Esophagus squamous epithelium (tissue), 4 donors: ENCODE measurements at regions not wholly inside any gene's neighbourhood (a gene's known extent, or its start where the extent isn't known, plus 50 kb on each side); places are given as distances from the start of the nearest gene placed in this dataset.

Source experiments
- CTCF ChIP-seq, 6 experiments: fragments of 450-650 bp in 4 of 6; fragments of 200-600 bp in 2 of 6; sonication (generic) in 2 of 6; IDR thresholded peaks; one replicate each; pipeline ENCODE4 v1.5.1; 2016 to 2019; ENCODE audit warnings: antibody characterized with exemption in 6 of 6, mild to moderate bottlenecking in 4 of 6, moderate library complexity in 4 of 6
- POLR2A ChIP-seq, 4 donors: fragments of 450-650 bp; IDR thresholded peaks; one replicate each; pipeline ENCODE4 v1.6.1; 2017; ENCODE audit warnings: antibody characterized with exemption in 4 of 4, mild to moderate bottlenecking in 4 of 4, moderate library complexity in 3 of 4

GRCh38 chrX:125894947-125895346 lies 271.1 kb downstream of the DCAF12L2 start:
- no peak for TF ChIP-seq CTCF (IDR thresholded peaks at IDR 0.05)
- TF ChIP-seq POLR2A (IDR thresholded peaks at IDR 0.05), result no peak
